Ishikawa (cell line): ENCODE measurements at regions not wholly inside any gene's neighbourhood (a gene's known extent, or its start where the extent isn't known, plus 50 kb on each side); places are given as distances from the start of the nearest gene placed in this dataset.

ENCODE experiments used
- CEBPB ChIP-seq: IDR thresholded peaks from 2 replicates; pipeline ENCODE4 v1.6.1; 2012
- EGR1 ChIP-seq: IDR thresholded peaks from 2 replicates; pipeline ENCODE4 v1.6.1; 2012
- EP300 ChIP-seq: IDR thresholded peaks from 2 replicates; pipeline ENCODE4 v1.6.1; 2012; ENCODE audit warnings: borderline replicate concordance
- FOXM1 ChIP-seq: IDR thresholded peaks from 2 replicates; pipeline ENCODE4 v1.6.1; 2012; ENCODE audit warnings: low read depth, borderline replicate concordance
- YY1 ChIP-seq: IDR thresholded peaks from 2 replicates; pipeline ENCODE4 v1.6.1; 2012; ENCODE audit warnings: low read depth

DNA sequence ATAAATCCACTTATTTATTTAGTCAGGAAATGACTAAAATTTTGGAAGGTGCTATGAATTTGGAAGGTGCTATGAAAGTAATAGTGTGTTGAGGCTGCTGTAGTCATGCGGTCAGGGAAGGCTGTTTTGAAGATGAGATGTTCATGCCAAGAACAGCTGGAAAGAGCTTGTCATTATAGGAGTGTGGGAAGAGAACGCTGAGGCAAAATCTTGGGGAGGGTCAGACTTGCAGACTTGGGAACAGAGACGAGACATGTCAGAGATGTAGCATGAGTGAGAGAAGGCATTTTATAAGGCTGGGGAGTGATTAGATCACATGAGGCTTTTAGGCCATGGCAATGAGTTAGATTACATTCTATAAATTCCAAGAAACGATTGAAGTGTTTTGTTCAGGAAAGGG, 124.0 kb upstream of the B3GAT2 start:
- TF ChIP-seq EGR1 (no peak), FOXM1 (no peak), YY1 (no peak), EP300 (no peak), CEBPB (no peak)
